Gastroesophageal sphincter (tissue), 3 donors: ENCODE measurements at regions not wholly inside any gene's neighbourhood (a gene's known extent, or its start where the extent isn't known, plus 50 kb on each side); places are given as distances from the start of the nearest gene placed in this dataset.

Experiments
- EP300 ChIP-seq: sonication (generic); formaldehyde crosslinking; IDR thresholded peaks from one replicate; pipeline ENCODE4 v1.6.1; 2017; ENCODE audit warnings: antibody characterized with exemption, mild to moderate bottlenecking
- POLR2A ChIP-seq, 2 donors: fragments of 450-650 bp; IDR thresholded peaks; one replicate each; pipeline ENCODE4 v1.6.1; 2017; ENCODE audit warnings: antibody characterized with exemption in 2 of 2, mild to moderate bottlenecking in 2 of 2, moderate library complexity in 1 of 2
- POLR2AphosphoS5 ChIP-seq: sonication (generic); formaldehyde crosslinking; IDR thresholded peaks from one replicate; pipeline ENCODE4 v1.6.1; 2017; ENCODE audit warnings: antibody characterized with exemption
- TF ChIP-seq, protein P1 (sequence below), 4 experiments: fragments of 200-600 bp in 2 of 4; fragments of 450-650 bp in 2 of 4; sonication (generic) in 1 of 4; IDR thresholded peaks; one replicate each; pipeline ENCODE4 v1.5.1; 2017 to 2019; ENCODE audit warnings: antibody characterized with exemption in 4 of 4, mild to moderate bottlenecking in 2 of 4, moderate library complexity in 2 of 4

GRCh38 chr6:28734443-28734959, 189.3 kb downstream of the TRIM27 start:
- TF ChIP-seq POLR2A (IDR thresholded peaks at IDR 0.05) (no peak), POLR2AphosphoS5 (no peak), EP300 (no peak)
- TF ChIP-seq, protein P1, sequence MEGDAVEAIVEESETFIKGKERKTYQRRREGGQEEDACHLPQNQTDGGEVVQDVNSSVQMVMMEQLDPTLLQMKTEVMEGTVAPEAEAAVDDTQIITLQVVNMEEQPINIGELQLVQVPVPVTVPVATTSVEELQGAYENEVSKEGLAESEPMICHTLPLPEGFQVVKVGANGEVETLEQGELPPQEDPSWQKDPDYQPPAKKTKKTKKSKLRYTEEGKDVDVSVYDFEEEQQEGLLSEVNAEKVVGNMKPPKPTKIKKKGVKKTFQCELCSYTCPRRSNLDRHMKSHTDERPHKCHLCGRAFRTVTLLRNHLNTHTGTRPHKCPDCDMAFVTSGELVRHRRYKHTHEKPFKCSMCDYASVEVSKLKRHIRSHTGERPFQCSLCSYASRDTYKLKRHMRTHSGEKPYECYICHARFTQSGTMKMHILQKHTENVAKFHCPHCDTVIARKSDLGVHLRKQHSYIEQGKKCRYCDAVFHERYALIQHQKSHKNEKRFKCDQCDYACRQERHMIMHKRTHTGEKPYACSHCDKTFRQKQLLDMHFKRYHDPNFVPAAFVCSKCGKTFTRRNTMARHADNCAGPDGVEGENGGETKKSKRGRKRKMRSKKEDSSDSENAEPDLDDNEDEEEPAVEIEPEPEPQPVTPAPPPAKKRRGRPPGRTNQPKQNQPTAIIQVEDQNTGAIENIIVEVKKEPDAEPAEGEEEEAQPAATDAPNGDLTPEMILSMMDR (IDR thresholded peaks at IDR 0.05) = no peak
